Naive thymus-derived CD8-positive, alpha-beta T cell (primary cell): ENCODE measurements at regions not wholly inside any gene's neighbourhood (a gene's known extent, or its start where the extent isn't known, plus 50 kb on each side); places are given as distances from the start of the nearest gene placed in this dataset.
"Not testable (repeated sequence)": the region's sequence is repeated elsewhere in the genome, so short reads cannot be mapped to it uniquely, and the experiment has no call there.

Experiments used
- ATAC-seq, 2 donors: fragments of 150-1000 bp; cut with Tn5 transposase in 1 of 2; sonication (Bioruptor Pico), chemical (Tn5 transposase) in 1 of 2; 1 replicate in 1 of 2; 2 replicates in 1 of 2; pipeline ENCODE4 v1.10.0; 2021; ENCODE audit warnings: mild to moderate bottlenecking in 2 of 2, moderate library complexity in 2 of 2
- POLR2A ChIA-PET: fragments of 350-600 bp; sonication (Branson Sonifier 250); formaldehyde crosslinking; loops from one replicate; lab custom pipeline; 2021; ENCODE audit warnings: antibody characterized with exemption; lab: Charles Lee
- DNase-seq, 10 donors: peaks; one replicate each; pipeline versions ENCODE4 v3.0.0 to v3.0.0-alpha.2; 2020 to 2022
- H3K27ac Mint-ChIP-seq, 10 donors: one replicate each; pipeline ENCODE4 v1.8.0; 2020 to 2022; ENCODE audit warnings: mild to moderate bottlenecking in 10 of 10, mixed read lengths in 10 of 10, moderate library complexity in 4 of 10, inconsistent platforms in 1 of 10
- H3K27me3 Mint-ChIP-seq, 5 donors: one replicate each; pipeline ENCODE4 v1.8.0; 2021 to 2022; ENCODE audit warnings: mixed read lengths in 5 of 5
- H3K36me3 Mint-ChIP-seq, 3 donors: one replicate each; pipeline ENCODE4 v1.8.0; 2020 to 2022; ENCODE audit warnings: mixed read lengths in 3 of 3, mild to moderate bottlenecking in 2 of 3, inconsistent platforms in 1 of 3
- H3K4me1 Mint-ChIP-seq, 4 donors: one replicate each; pipeline ENCODE4 v1.8.0; 2021 to 2022; ENCODE audit warnings: mixed read lengths in 4 of 4
- H3K4me3 Mint-ChIP-seq, 10 donors: one replicate each; pipeline ENCODE4 v1.8.0; 2020 to 2022; ENCODE audit warnings: mild to moderate bottlenecking in 10 of 10, mixed read lengths in 10 of 10, moderate library complexity in 6 of 10, inconsistent platforms in 1 of 10
- H3K9me3 Mint-ChIP-seq, 9 donors: one replicate each; pipeline ENCODE4 v1.8.0; 2020 to 2022; ENCODE audit warnings: mixed read lengths in 9 of 9, mild to moderate bottlenecking in 3 of 9, inconsistent platforms in 1 of 9, moderate library complexity in 1 of 9

DNA sequence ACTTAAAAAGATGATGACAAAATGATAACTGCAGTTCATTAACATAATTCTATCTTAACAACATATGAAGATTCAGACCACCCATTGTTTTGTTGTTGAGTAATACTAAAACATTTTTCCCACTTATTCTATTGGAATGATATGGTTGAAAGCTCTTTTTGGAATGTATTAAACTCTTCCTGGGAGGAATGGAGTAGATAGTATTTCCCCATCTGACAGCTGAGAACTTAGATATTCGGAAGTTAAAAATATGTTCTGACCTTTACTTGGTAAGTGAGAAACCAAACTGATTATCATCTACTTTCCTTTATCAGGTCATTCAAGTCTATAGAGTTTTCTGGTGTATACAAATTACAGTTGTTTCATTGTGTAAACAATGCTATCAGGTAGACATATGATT, 452.9 kb downstream of the CSNK1G3 start:
- Mint-ChIP-seq H3K27ac (no peak overlapping the region), H3K4me3 (no peak overlapping the region), H3K9me3 (peaks cover 0 to 19% (median 0%) of the 10 kb centered on the region in 9 donors), H3K36me3 (no peaks in the 10 kb centered on the region), H3K27me3 (no peaks in the 10 kb centered on the region), H3K4me1 (no peaks in the 10 kb centered on the region)
- POLR2A ChIA-PET: no interaction called here
- ATAC-seq (no peak), DNase-seq (no peak)

DNA sequence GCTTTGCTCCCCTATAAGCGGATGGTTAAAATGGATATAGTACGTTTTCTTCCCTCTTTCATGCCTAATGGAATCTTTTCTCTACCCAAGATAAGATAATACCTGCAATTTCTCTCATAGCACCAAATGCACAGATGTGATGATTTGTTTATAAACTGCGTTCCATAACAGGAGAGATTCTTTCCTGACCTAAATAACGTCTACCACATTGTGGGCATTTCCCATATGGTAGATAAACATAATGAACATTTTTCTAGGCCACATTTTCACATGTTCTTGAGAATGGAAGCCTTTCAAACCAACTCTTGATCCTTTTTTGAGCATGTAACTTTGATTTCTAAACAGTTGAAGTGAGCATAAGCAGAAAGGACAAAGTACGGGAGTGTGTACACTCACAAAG, 448.5 kb downstream of the CSNK1G3 start:
- no peak for ATAC-seq
- Mint-ChIP-seq H3K9me3 (peaks cover 0 to 19% (median 3%) of the 10 kb centered on the region in 9 donors), H3K27ac (no peak overlapping the region), H3K4me1 (no peaks in the 10 kb centered on the region), H3K36me3 (no peaks in the 10 kb centered on the region), H3K4me3 (no peak overlapping the region), H3K27me3 (peaks cover 0 to 2% (median 0%) of the 10 kb centered on the region in 5 donors)
- DNase-seq: no peak
- POLR2A ChIA-PET: no interaction called here

DNA sequence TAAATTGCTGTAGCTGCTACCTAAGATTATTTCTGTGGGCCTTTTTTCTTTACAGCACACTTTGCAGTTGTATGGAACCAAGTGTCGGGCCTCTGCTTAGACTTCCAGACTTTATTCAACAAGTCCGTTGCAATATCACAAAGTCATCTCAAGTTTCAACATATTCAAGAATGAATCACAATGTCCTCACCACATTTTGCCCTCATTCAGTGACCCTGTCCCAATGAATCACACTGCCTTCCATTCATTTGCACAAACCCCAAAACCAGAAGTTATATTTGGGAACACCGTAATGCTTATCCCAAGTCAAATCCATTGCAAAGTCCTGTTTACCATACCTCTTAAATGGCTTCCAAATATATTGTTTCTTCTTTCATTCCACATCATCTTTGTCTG, 439.6 kb downstream of the CSNK1G3 start:
- ATAC-seq: no peak
- no peak for DNase-seq
- H3K4me3 Mint-ChIP-seq: no peak overlapping the region
- H3K27me3 Mint-ChIP-seq: peaks cover 0 to 5% (median 0%) of the 10 kb centered on the region in 5 donors
- no peak overlapping the region for H3K27ac Mint-ChIP-seq
- POLR2A ChIA-PET: no interaction called here
- H3K4me1 Mint-ChIP-seq: no peaks in the 10 kb centered on the region
- peaks cover 0 to 13% (median 0%) of the 10 kb centered on the region in 9 donors for H3K9me3 Mint-ChIP-seq
- H3K36me3 Mint-ChIP-seq: no peaks in the 10 kb centered on the region

- no peak for ATAC-seq
- POLR2A ChIA-PET: no interaction called here
- Mint-ChIP-seq H3K36me3 (no peaks in the 10 kb centered on the region), H3K4me1 (no peaks in the 10 kb centered on the region), H3K27ac (no peak overlapping the region), H3K9me3 (peaks cover 0 to 9% (median 0%) of the 10 kb centered on the region in 9 donors), H3K27me3 (peaks cover 0 to 5% (median 0%) of the 10 kb centered on the region in 5 donors), H3K4me3 (no peak overlapping the region)
- no peak for DNase-seq
Observed at GRCh38 chr5:123950701-123951581, 439.0 kb downstream of the CSNK1G3 start.

- POLR2A ChIA-PET: no interaction called here
- no peak overlapping the region for H3K27ac Mint-ChIP-seq
- no peaks in the 10 kb centered on the region for H3K4me1 Mint-ChIP-seq
- ATAC-seq: no peak
- H3K4me3 Mint-ChIP-seq: no peak overlapping the region
- no peaks in the 10 kb centered on the region for H3K36me3 Mint-ChIP-seq
- peaks cover 0 to 9% (median 0%) of the 10 kb centered on the region in 9 donors for H3K9me3 Mint-ChIP-seq
- no peak for DNase-seq
- H3K27me3 Mint-ChIP-seq: peaks cover 0 to 1% (median 0%) of the 10 kb centered on the region in 5 donors
Observed at GRCh38 chr5:123949807-123950340, 437.9 kb downstream of the CSNK1G3 start.

DNA sequence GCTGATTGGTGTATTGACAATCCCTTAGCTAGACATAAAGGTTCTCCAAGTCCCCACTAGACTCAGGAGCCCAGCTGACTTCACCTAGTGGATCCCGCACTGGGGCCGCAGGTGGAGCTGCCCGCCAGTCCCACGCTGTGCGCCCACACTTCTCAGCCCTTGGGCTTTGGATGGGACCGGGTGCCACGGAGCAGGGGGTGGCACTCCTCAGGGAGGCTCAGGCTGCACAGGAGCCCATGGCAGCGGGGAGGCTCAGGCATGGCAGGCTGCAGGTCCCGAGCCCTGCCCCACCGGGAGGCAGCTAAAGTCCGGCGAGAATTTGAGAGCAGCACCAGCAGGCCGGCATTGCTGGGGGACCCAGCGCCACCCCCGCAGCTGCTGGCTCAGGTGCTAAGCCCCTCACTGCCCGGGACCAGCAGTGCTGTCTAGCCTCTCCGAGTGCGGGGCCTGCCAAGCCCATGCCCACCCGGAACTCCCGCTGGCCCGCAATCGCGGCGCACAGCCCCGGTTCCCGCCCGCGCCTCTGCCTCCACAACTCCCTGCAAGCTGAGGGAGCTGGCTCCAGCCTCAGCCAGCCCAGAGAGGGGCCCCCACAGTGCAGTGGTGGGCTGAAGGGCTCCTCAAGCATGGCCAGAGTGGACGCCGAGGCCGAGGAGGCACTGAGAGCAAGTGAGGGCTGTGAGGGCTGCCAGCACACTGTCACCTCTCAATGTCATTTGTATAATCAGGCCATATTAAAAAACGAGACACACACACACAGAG, 437.2 kb downstream of the CSNK1G3 start:
- DNase-seq: peak in 1 of 10 donors; percentile 57
- Mint-ChIP-seq H3K27ac (no peak overlapping the region), H3K27me3 (no peaks in the 10 kb centered on the region), H3K36me3 (no peaks in the 10 kb centered on the region), H3K4me1 (no peaks in the 10 kb centered on the region), H3K4me3 (no peak overlapping the region), H3K9me3 (peaks cover 0 to 9% (median 0%) of the 10 kb centered on the region in 9 donors)
- no peak for ATAC-seq
- POLR2A ChIA-PET: no interaction called here

- no peak overlapping the region for H3K4me3 Mint-ChIP-seq
- no peak for ATAC-seq
- H3K36me3 Mint-ChIP-seq: peaks cover 0 to 2% (median 0%) of the 10 kb centered on the region in 3 donors
- no peak overlapping the region for H3K27ac Mint-ChIP-seq
- no peak for DNase-seq
- H3K27me3 Mint-ChIP-seq: no peaks in the 10 kb centered on the region
- peaks cover 0 to 7% (median 2%) of the 10 kb centered on the region in 9 donors for H3K9me3 Mint-ChIP-seq
- H3K4me1 Mint-ChIP-seq: no peaks in the 10 kb centered on the region
- POLR2A ChIA-PET: no interaction called here
Observed at GRCh38 chr5:123947797-123948196, 435.8 kb downstream of the CSNK1G3 start.

DNA sequence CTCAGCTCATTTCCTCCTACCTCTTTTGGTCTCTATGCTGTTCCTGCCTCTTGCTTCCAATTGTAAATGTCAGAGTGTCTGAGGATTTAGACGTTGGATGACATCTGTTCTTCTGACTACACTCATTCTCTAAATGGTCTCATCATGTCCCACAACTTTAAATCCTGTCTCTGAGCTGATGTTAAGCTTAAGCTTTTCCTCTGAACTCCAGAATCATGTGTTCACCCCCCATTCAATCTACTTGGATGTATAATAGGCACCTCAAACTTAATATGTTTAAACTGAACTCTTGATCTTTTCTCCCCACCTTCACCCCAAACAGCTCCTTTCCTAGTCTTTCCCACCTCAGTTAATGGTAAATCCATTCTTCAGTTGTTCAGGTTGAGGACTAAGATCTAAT, 433.6 kb downstream of the CSNK1G3 start:
- DNase-seq (no peak), ATAC-seq (no peak)
- Mint-ChIP-seq H3K4me1 (no peaks in the 10 kb centered on the region), H3K27me3 (no peaks in the 10 kb centered on the region), H3K4me3 (no peak overlapping the region), H3K9me3 (peaks cover 0 to 9% (median 4%) of the 10 kb centered on the region in 9 donors), H3K27ac (no peak overlapping the region), H3K36me3 (peaks cover 0 to 6% (median 0%) of the 10 kb centered on the region in 3 donors)
- POLR2A ChIA-PET: no interaction called here

DNA sequence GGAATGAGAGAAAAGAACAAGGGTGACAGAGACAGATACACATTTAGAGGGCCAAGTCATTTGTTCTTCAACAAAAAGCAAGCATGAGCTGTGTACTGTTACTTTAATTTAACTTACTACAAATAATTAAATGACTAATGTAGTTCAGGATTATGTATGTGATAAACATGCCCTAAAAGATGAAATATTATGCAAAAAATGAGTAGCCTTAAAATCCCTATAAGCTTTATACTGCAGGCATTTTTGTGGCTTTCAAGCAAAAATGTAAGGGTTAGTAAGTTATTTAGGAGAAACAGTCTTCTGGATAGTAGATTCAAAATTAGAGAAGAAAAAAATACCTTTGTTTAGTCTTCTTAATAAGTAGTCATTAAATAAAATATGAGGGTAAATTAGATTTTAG, 431.2 kb downstream of the CSNK1G3 start:
- ATAC-seq (no peak), DNase-seq (no peak)
- Mint-ChIP-seq H3K4me1 (no peaks in the 10 kb centered on the region), H3K4me3 (no peak overlapping the region), H3K36me3 (peaks cover 0 to 6% (median 0%) of the 10 kb centered on the region in 3 donors), H3K27ac (no peak overlapping the region), H3K27me3 (peaks cover 0 to 5% (median 0%) of the 10 kb centered on the region in 5 donors), H3K9me3 (peaks cover 0 to 13% (median 5%) of the 10 kb centered on the region in 9 donors)
- POLR2A ChIA-PET: no interaction called here

DNA sequence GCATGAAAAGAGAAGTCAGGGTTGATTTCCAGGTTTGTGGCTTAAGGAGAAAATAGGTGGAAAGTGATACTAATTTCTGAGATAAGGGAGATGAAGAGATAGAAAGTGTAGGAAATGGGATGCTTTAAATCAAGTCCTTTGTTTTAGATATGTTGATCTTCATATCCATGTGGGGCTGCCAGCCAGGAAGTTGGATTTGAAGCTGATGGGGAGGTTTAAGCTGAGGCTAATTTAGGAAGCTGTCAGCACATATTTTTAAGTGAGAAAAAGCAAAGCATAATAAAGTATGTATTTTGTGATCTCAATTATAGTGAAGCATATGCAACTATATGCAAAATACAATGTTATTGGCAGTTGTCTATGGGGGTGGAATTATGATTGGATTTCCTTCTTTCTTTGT, 428.4 kb downstream of the CSNK1G3 start:
- Mint-ChIP-seq H3K36me3 (peaks cover 0 to 17% (median 0%) of the 10 kb centered on the region in 3 donors), H3K4me1 (no peaks in the 10 kb centered on the region), H3K4me3 (no peak overlapping the region), H3K27ac (no peak overlapping the region), H3K9me3 (peaks cover 0 to 29% (median 22%) of the 10 kb centered on the region in 9 donors), H3K27me3 (peaks cover 0 to 5% (median 0%) of the 10 kb centered on the region in 5 donors)
- DNase-seq: no peak
- POLR2A ChIA-PET: no interaction called here
- ATAC-seq: no peak

DNA sequence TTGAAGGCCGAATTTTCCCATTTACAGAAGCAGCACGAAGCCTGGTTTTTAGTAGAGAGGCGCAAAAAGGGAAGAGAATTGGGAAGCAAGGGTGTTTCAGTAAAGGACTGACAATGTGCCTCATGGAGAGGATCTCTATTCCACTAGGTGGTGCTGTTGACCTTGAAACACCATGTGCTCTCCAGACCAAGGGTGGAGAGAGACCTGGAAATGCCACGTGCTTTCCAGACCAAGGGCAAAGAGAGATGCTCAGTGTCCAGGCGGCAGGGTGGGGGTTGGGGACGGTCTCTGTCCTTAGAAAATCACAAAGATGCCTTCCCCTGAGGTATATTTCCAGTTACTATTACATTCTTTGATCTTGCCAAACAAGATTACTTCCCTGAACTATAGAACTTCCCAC, 425.3 kb downstream of the CSNK1G3 start:
- Mint-ChIP-seq H3K4me3 (no peak overlapping the region), H3K9me3 (peaks cover 0 to 29% (median 20%) of the 10 kb centered on the region in 9 donors), H3K27ac (no peak overlapping the region), H3K27me3 (peaks cover 0 to 5% (median 0%) of the 10 kb centered on the region in 5 donors), H3K36me3 (peaks cover 0 to 11% (median 0%) of the 10 kb centered on the region in 3 donors), H3K4me1 (no peaks in the 10 kb centered on the region)
- no peak for ATAC-seq
- POLR2A ChIA-PET: no interaction called here
- peak in 2 of 10 donors; percentile 3 to 5 for DNase-seq

DNA sequence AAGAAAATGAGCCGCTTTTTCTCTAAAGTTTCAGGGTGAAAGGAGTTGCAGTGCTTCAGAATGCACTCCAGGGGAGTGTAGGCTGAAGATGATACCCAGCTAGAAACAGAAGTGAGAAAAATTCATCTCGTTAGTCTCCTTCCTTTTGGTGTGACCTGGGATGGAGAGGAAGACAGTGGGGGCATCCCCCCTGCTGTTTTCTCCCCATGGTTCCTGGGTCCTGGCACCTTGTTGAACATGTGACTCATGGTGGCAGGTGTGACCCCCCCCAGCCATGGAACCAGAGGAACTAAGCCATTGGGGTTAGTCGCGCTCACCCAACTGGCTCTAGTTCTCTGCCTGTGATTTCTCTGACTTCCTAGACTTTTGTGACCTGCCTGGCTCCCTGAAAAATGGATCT, 424.6 kb downstream of the CSNK1G3 start:
- H3K36me3 Mint-ChIP-seq: peaks cover 0 to 11% (median 0%) of the 10 kb centered on the region in 3 donors

DNA sequence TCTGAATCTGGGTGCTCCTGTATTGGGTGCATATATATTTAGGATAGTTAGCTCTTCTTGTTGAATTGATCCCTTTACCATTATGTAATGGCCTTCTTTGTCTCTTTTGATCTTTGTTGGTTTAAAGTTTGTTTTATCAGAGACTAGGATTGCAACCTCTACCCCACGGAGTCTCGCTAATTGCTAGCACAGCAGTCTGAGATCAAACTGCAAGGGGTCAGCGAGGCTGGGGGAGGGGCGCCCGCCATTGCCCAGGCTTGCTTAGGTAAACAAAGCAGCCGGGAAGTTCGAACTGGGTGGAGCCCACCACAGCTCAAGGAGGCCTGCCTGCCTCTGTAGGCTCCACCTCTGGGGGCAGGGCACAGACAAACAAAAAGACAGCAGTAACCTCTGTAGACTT, 421.8 kb downstream of the CSNK1G3 start:
- Mint-ChIP-seq H3K9me3 (peaks cover 3 to 25% (median 16%) of the 10 kb centered on the region in 9 donors), H3K36me3 (peaks cover 0 to 11% (median 0%) of the 10 kb centered on the region in 3 donors)
- ATAC-seq, H3K27ac Mint-ChIP-seq, POLR2A ChIA-PET, H3K4me3 Mint-ChIP-seq, DNase-seq, H3K4me1 Mint-ChIP-seq, H3K27me3 Mint-ChIP-seq: not testable (repeated sequence)

More for the DNA sequence above, 424.6 kb downstream of the CSNK1G3 start:
- POLR2A ChIA-PET: no interaction called here
- no peak for ATAC-seq
- no peak for DNase-seq
- H3K27me3 Mint-ChIP-seq: peaks cover 0 to 5% (median 0%) of the 10 kb centered on the region in 5 donors
- peaks cover 0 to 29% (median 20%) of the 10 kb centered on the region in 9 donors for H3K9me3 Mint-ChIP-seq
- no peak overlapping the region for H3K4me3 Mint-ChIP-seq
- H3K4me1 Mint-ChIP-seq: no peaks in the 10 kb centered on the region
- no peak overlapping the region for H3K27ac Mint-ChIP-seq
